Gastroesophageal sphincter (tissue), 3 donors: ENCODE measurements at regions not wholly inside any gene's neighbourhood (a gene's known extent, or its start where the extent isn't known, plus 50 kb on each side); places are given as distances from the start of the nearest gene placed in this dataset.

Source experiments
- CTCF ChIP-seq, 4 experiments: fragments of 200-600 bp in 2 of 4; fragments of 450-650 bp in 2 of 4; sonication (generic) in 1 of 4; IDR thresholded peaks; one replicate each; pipeline ENCODE4 v1.5.1; 2017 to 2019; ENCODE audit warnings: antibody characterized with exemption in 4 of 4, mild to moderate bottlenecking in 2 of 4, moderate library complexity in 2 of 4
- POLR2A ChIP-seq, 2 donors: fragments of 450-650 bp; IDR thresholded peaks; one replicate each; pipeline ENCODE4 v1.6.1; 2017; ENCODE audit warnings: antibody characterized with exemption in 2 of 2, mild to moderate bottlenecking in 2 of 2, moderate library complexity in 1 of 2
- POLR2AphosphoS5 ChIP-seq: sonication (generic); formaldehyde crosslinking; IDR thresholded peaks from one replicate; pipeline ENCODE4 v1.6.1; 2017; ENCODE audit warnings: antibody characterized with exemption

- TF ChIP-seq CTCF (IDR thresholded peaks at IDR 0.05) (no peak), POLR2AphosphoS5 (no peak), POLR2A (IDR thresholded peaks at IDR 0.05) (no peak)
These were observed 526.0 kb upstream of the NR2F2 start for GRCh38 chr15:95804484-95804883.
